ENCODE measurements at regions not wholly inside any gene's neighbourhood (a gene's known extent, or its start where the extent isn't known, plus 50 kb on each side); places are given as distances from the start of the nearest gene placed in this dataset.

GRCh38 chr14:99043756-99044155, 228.2 kb downstream of the BCL11B start:
- H4K20me1 ChIP-seq (ENCODE audit: insufficient read depth), result no peaks in the 10 kb centered on the region
- WGBS (ENCODE audit: low lambda C conversion rate), result 21% methylated on average over 1 of the region's 1 CpG
- no peaks in the 10 kb centered on the region for H3K9me2 ChIP-seq
- H3K4me3 ChIP-seq (ENCODE audit: low read depth in 2 of 2, low read length in 1 of 2), result no peak overlapping the region
- H3K36me3 ChIP-seq (replicated peaks in 1 of 2; ENCODE audit: control insufficient read depth in 1 of 2, insufficient read depth in 2 of 2, low read length in 1 of 2), result no peaks in the 10 kb centered on the region
- no peak overlapping the region for H2AFZ ChIP-seq (ENCODE audit: low read depth)
- no peak for DNase-seq
- peaks cover 3% of the 10 kb centered on the region; the same call in 1 of the 2 replicates for H3K9me3 ChIP-seq
- no peaks in the 10 kb centered on the region for H3K4me1 ChIP-seq (ENCODE audit: control insufficient read depth in 1 of 2, insufficient read depth in 2 of 2, low read depth in 1 of 2, low read length in 1 of 2)
- no peaks in the 10 kb centered on the region for H3K79me2 ChIP-seq (ENCODE audit: insufficient read depth)
- ChIA-PET POLR2A (no interaction called here), CTCF (no interaction called here)
- peaks cover 18% of the 10 kb centered on the region for H3K27me3 ChIP-seq (ENCODE audit: insufficient read depth)
- no peak overlapping the region for H3K9ac ChIP-seq
- H3F3A ChIP-seq (replicated peaks; ENCODE audit: insufficient read depth), result no peaks in the 10 kb centered on the region
- H3K4me2 ChIP-seq, result no peak overlapping the region
- no peak overlapping the region for H3K27ac ChIP-seq (ENCODE audit: low read depth in 2 of 2, low read length in 1 of 2)
- TF ChIP-seq SIN3A (IDR thresholded peaks at IDR 0.05; ENCODE audit: borderline replicate concordance, low read depth, low read length) (no peak), YY1 (IDR thresholded peaks at IDR 0.05; ENCODE audit: low read depth) (no peak)

DNA sequence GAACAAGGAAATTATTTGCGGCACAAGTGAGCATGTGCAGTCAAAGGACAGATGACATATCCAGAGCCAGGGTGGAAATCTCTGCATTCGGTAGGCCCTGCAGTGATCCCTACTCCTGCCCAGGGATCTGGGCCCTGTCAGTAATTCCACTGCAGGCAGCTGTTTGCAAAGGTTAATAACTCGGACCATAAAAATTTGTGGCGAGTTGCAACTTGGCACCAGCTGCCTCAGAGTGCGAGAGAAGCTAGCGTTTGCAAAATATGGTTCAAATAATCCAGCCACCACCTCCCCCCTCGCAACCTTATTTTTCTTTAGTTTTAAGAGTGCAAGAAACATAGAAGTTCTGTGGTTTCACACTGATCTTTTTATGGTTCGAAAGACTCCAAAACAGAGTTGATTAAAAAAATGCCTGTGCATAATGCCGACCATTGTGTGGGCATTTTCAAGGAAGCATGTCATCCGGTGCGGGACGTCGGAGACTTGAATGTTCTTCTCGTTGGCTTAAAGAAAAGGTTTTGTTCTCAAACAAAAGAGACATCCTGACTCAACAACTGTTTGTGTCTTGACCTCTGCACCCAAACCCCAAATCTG, 224.5 kb downstream of the BCL11B start:
- CTCF ChIA-PET, result no interaction called here
- no peaks in the 10 kb centered on the region for H3F3A ChIP-seq (replicated peaks; ENCODE audit: insufficient read depth)
- DNase-seq, result no peak
- TF ChIP-seq, protein P1, sequence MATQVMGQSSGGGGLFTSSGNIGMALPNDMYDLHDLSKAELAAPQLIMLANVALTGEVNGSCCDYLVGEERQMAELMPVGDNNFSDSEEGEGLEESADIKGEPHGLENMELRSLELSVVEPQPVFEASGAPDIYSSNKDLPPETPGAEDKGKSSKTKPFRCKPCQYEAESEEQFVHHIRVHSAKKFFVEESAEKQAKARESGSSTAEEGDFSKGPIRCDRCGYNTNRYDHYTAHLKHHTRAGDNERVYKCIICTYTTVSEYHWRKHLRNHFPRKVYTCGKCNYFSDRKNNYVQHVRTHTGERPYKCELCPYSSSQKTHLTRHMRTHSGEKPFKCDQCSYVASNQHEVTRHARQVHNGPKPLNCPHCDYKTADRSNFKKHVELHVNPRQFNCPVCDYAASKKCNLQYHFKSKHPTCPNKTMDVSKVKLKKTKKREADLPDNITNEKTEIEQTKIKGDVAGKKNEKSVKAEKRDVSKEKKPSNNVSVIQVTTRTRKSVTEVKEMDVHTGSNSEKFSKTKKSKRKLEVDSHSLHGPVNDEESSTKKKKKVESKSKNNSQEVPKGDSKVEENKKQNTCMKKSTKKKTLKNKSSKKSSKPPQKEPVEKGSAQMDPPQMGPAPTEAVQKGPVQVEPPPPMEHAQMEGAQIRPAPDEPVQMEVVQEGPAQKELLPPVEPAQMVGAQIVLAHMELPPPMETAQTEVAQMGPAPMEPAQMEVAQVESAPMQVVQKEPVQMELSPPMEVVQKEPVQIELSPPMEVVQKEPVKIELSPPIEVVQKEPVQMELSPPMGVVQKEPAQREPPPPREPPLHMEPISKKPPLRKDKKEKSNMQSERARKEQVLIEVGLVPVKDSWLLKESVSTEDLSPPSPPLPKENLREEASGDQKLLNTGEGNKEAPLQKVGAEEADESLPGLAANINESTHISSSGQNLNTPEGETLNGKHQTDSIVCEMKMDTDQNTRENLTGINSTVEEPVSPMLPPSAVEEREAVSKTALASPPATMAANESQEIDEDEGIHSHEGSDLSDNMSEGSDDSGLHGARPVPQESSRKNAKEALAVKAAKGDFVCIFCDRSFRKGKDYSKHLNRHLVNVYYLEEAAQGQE (IDR thresholded peaks at IDR 0.05; ENCODE audit: low read depth, low read length), result no peak
- TF ChIP-seq, protein P2, sequence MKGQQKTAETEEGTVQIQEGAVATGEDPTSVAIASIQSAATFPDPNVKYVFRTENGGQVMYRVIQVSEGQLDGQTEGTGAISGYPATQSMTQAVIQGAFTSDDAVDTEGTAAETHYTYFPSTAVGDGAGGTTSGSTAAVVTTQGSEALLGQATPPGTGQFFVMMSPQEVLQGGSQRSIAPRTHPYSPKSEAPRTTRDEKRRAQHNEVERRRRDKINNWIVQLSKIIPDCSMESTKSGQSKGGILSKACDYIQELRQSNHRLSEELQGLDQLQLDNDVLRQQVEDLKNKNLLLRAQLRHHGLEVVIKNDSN (IDR thresholded peaks at IDR 0.05; ENCODE audit: borderline replicate concordance, low read depth), result no peak
- TF ChIP-seq RCOR1 (IDR thresholded peaks at IDR 0.05; ENCODE audit: low read length) (no peak), YY1 (IDR thresholded peaks at IDR 0.05; ENCODE audit: low read depth) (no peak), TEAD4 (IDR thresholded peaks at IDR 0.05; ENCODE audit: borderline replicate concordance, insufficient read depth) (no peak), MAX (IDR thresholded peaks at IDR 0.05; ENCODE audit: low read depth) (no peak), EZH2phosphoT487 (IDR thresholded peaks at IDR 0.05; ENCODE audit: borderline replicate concordance, low read depth) (no peak), NRF1 (IDR thresholded peaks at IDR 0.05; ENCODE audit: low read depth, low read length) (no peak), SIN3A (IDR thresholded peaks at IDR 0.05; ENCODE audit: borderline replicate concordance, low read depth, low read length) (no peak), FOSL2 (IDR thresholded peaks at IDR 0.05; ENCODE audit: borderline replicate concordance, low read depth) (no peak), PBX3 (IDR thresholded peaks at IDR 0.05) (no peak), GABPA (IDR thresholded peaks at IDR 0.05; ENCODE audit: low read depth) (no peak), EP300 (IDR thresholded peaks at IDR 0.05; ENCODE audit: borderline replicate concordance in 1 of 2, low read depth in 1 of 2, low read length in 1 of 2) (no peak), JUND (IDR thresholded peaks at IDR 0.05) (no peak), SMC3 (IDR thresholded peaks at IDR 0.05; ENCODE audit: low read depth, low read length) (no peak), RXRA (IDR thresholded peaks at IDR 0.05; ENCODE audit: borderline replicate concordance, low read depth) (no peak)
- TF ChIP-seq, protein P3, sequence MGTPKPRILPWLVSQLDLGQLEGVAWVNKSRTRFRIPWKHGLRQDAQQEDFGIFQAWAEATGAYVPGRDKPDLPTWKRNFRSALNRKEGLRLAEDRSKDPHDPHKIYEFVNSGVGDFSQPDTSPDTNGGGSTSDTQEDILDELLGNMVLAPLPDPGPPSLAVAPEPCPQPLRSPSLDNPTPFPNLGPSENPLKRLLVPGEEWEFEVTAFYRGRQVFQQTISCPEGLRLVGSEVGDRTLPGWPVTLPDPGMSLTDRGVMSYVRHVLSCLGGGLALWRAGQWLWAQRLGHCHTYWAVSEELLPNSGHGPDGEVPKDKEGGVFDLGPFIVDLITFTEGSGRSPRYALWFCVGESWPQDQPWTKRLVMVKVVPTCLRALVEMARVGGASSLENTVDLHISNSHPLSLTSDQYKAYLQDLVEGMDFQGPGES (IDR thresholded peaks at IDR 0.05; ENCODE audit: low read depth, low read length), result no peak
- TF ChIP-seq, protein P4, sequence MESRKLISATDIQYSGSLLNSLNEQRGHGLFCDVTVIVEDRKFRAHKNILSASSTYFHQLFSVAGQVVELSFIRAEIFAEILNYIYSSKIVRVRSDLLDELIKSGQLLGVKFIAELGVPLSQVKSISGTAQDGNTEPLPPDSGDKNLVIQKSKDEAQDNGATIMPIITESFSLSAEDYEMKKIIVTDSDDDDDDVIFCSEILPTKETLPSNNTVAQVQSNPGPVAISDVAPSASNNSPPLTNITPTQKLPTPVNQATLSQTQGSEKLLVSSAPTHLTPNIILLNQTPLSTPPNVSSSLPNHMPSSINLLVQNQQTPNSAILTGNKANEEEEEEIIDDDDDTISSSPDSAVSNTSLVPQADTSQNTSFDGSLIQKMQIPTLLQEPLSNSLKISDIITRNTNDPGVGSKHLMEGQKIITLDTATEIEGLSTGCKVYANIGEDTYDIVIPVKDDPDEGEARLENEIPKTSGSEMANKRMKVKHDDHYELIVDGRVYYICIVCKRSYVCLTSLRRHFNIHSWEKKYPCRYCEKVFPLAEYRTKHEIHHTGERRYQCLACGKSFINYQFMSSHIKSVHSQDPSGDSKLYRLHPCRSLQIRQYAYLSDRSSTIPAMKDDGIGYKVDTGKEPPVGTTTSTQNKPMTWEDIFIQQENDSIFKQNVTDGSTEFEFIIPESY (IDR thresholded peaks at IDR 0.05; ENCODE audit: borderline replicate concordance, low read depth), result no peak
- H3K9me2 ChIP-seq, result no peaks in the 10 kb centered on the region
- no peak overlapping the region for H3K4me3 ChIP-seq (ENCODE audit: low read depth in 2 of 2, low read length in 1 of 2)
- no peak overlapping the region for H3K4me2 ChIP-seq
- H3K9ac ChIP-seq, result no peak overlapping the region
- 13% methylated on average over 14 of the region's 14 CpGs for WGBS (ENCODE audit: low lambda C conversion rate)
- H3K27me3 ChIP-seq (ENCODE audit: insufficient read depth), result peaks cover 27% of the 10 kb centered on the region
- no peak overlapping the region for H3K27ac ChIP-seq (ENCODE audit: low read depth in 2 of 2, low read length in 1 of 2)
- no peaks in the 10 kb centered on the region for H3K36me3 ChIP-seq (replicated peaks in 1 of 2; ENCODE audit: control insufficient read depth in 1 of 2, insufficient read depth in 2 of 2, low read length in 1 of 2)
- POLR2A ChIA-PET, result no interaction called here
- no peaks in the 10 kb centered on the region for H3K79me2 ChIP-seq (ENCODE audit: insufficient read depth)
- H3K9me3 ChIP-seq, result peaks cover 3% of the 10 kb centered on the region; the same call in 1 of the 2 replicates
- H4K20me1 ChIP-seq (ENCODE audit: insufficient read depth), result no peaks in the 10 kb centered on the region
- no peak overlapping the region for H2AFZ ChIP-seq (ENCODE audit: low read depth)
- no peaks in the 10 kb centered on the region for H3K4me1 ChIP-seq (ENCODE audit: control insufficient read depth in 1 of 2, insufficient read depth in 2 of 2, low read depth in 1 of 2, low read length in 1 of 2)

Measured in SK-N-SH (cell line).